PC-9 (cell line): ENCODE measurements at regions not wholly inside any gene's neighbourhood (a gene's known extent, or its start where the extent isn't known, plus 50 kb on each side); places are given as distances from the start of the nearest gene placed in this dataset.

Experiments
- BruUV-seq: library from RNA; stranded (reverse); fragments of 400-500 nt; replicated peaks from 2 replicates; lab custom pipeline; 2021; lab: Mats Ljungman, UMichigan
- CTCF ChIA-PET: fragments of 300-600 bp; sonication (Branson Sonifier 250); formaldehyde crosslinking; loops from one replicate; lab custom pipeline; 2022; ENCODE audit warnings: antibody characterized with exemption; lab: Charles Lee
- POLR2A ChIA-PET: fragments of 300-600 bp; sonication (Branson Sonifier 250); formaldehyde crosslinking; loops from one replicate; lab custom pipeline; 2022; ENCODE audit warnings: antibody characterized with exemption; ENCODE audit not compliant: unreplicated experiment; lab: Charles Lee
- DNase-seq, 2 experiments: peaks; one replicate each; pipeline versions ENCODE4 v3.0.0 to v3.0.0-alpha.2; 2015 to 2022; ENCODE audit warnings: mixed read lengths in 1 of 2
- H2AFZ ChIP-seq: fragments of 200-600 bp; sonication (generic); 2 replicates; pipeline ENCODE4 v1.8.1; 2017; ENCODE audit warnings: antibody characterized with exemption
- H3F3A ChIP-seq: fragments of 200-600 bp; sonication (generic); 2 replicates; pipeline ENCODE4 v1.8.1; 2017; ENCODE audit warnings: antibody characterized with exemption, mild to moderate bottlenecking, low read depth; ENCODE audit not compliant: insufficient read depth
- H3K27ac ChIP-seq: fragments of 200-600 bp; sonication (generic); 2 replicates; pipeline ENCODE4 v1.6.1; 2016; ENCODE audit warnings: mixed run types
- H3K27me3 ChIP-seq: fragments of 200-600 bp; sonication (generic); 2 replicates; pipeline ENCODE4 v1.6.1; 2016; ENCODE audit warnings: low read depth, mixed run types; ENCODE audit not compliant: insufficient read depth
- H3K36me3 ChIP-seq: fragments of 200-600 bp; sonication (generic); 2 replicates; pipeline ENCODE4 v1.6.1; 2016; ENCODE audit warnings: low read depth, mixed run types
- H3K4me1 ChIP-seq: fragments of 200-600 bp; sonication (generic); replicated peaks from 2 replicates; pipeline ENCODE4 v1.6.1; 2016; ENCODE audit warnings: mixed run types; ENCODE audit not compliant: insufficient read depth
- H3K4me2 ChIP-seq: fragments of 200-600 bp; sonication (generic); 2 replicates; pipeline ENCODE4 v1.6.1; 2017; ENCODE audit warnings: mixed run types
- H3K4me3 ChIP-seq: fragments of 200-600 bp; sonication (generic); 2 replicates; pipeline ENCODE4 v1.6.1; 2016; ENCODE audit warnings: mixed run types
- H3K79me2 ChIP-seq: fragments of 200-600 bp; sonication (generic); 2 replicates; pipeline ENCODE4 v1.6.1; 2017; ENCODE audit warnings: low read depth, mixed run types
- H3K9me2 ChIP-seq: fragments of 200-600 bp; sonication (generic); 2 replicates; pipeline ENCODE4 v1.8.1; 2017; ENCODE audit warnings: mild to moderate bottlenecking; ENCODE audit not compliant: insufficient read depth
- H3K9me3 ChIP-seq: fragments of 200-600 bp; sonication (generic); 2 replicates; pipeline ENCODE4 v1.8.1; 2016; ENCODE audit warnings: low read depth; ENCODE audit not compliant: insufficient read depth
- H4K20me1 ChIP-seq: fragments of 200-600 bp; sonication (generic); 2 replicates; pipeline ENCODE4 v1.8.1; 2017; ENCODE audit not compliant: insufficient read depth
- CTCF ChIP-seq: fragments of 200-600 bp; sonication (generic); conservative IDR thresholded peaks from 2 replicates; pipeline ENCODE4 v1.6.1; 2017; ENCODE audit warnings: mixed run types, antibody characterized with exemption, mild to moderate bottlenecking, moderate library complexity
- EZH2 ChIP-seq: fragments of 200-600 bp; sonication (generic); IDR thresholded peaks from 2 replicates; pipeline ENCODE4 v1.8.0; 2017; ENCODE audit warnings: antibody characterized with exemption, low read depth
- intact Hi-C: fragments of 100-400 bp; cut with micrococcal nuclease; formaldehyde crosslinking; loops from one replicate; pipeline ENCODE4 v1.10.0; 2022; ENCODE audit not compliant: unreplicated experiment

GRCh38 chr9:134534661-134535080, 106.9 kb upstream of the COL5A1 start:
- POLR2A ChIA-PET: no interaction called here
- no peaks in the 10 kb centered on the region for H3K79me2 ChIP-seq
- DNase-seq: no peak
- no peak overlapping the region for H3K27ac ChIP-seq
- no peak overlapping the region for H3K4me2 ChIP-seq
- no peak overlapping the region for H2AFZ ChIP-seq
- H3K36me3 ChIP-seq: no peaks in the 10 kb centered on the region
- CTCF ChIA-PET: no interaction called here
- H3K4me3 ChIP-seq: no peak overlapping the region
- no peaks in the 10 kb centered on the region; the same call in 1 of the 2 replicates for H3K4me1 ChIP-seq
- peaks cover 79% of the 10 kb centered on the region for H3K27me3 ChIP-seq
- H3K9me2 ChIP-seq: no peaks in the 10 kb centered on the region
- H4K20me1 ChIP-seq: no peaks in the 10 kb centered on the region
- H3F3A ChIP-seq: no peaks in the 10 kb centered on the region
- BruUV-seq: no TSS peak
- TF ChIP-seq EZH2 (no peak), CTCF (no peak)
- intact Hi-C loops: loop anchor here (10.0 kb wide), 1 partner anchor 110 kb away; the partner anchor contains the start of gene COL5A1
- H3K9me3 ChIP-seq: no peaks in the 10 kb centered on the region

- H3F3A ChIP-seq: no peaks in the 10 kb centered on the region
- no peak overlapping the region for H3K4me3 ChIP-seq
- H3K27me3 ChIP-seq: peaks cover 78% of the 10 kb centered on the region
- intact Hi-C loops: loop anchor here (10.0 kb wide), 1 partner anchor 110 kb away; the partner anchor contains the start of gene COL5A1
- ChIA-PET CTCF (no interaction called here), POLR2A (no interaction called here)
- no peak overlapping the region for H2AFZ ChIP-seq
- no peaks in the 10 kb centered on the region for H3K9me3 ChIP-seq
- no peaks in the 10 kb centered on the region for H3K79me2 ChIP-seq
- no TSS peak for BruUV-seq
- TF ChIP-seq EZH2 (no peak), CTCF (no peak)
- no peak overlapping the region for H3K4me2 ChIP-seq
- no peaks in the 10 kb centered on the region for H3K9me2 ChIP-seq
- no peaks in the 10 kb centered on the region for H3K36me3 ChIP-seq
- H3K4me1 ChIP-seq: no peaks in the 10 kb centered on the region; the same call in 1 of the 2 replicates
- no peak for DNase-seq
- no peak overlapping the region for H3K27ac ChIP-seq
- H4K20me1 ChIP-seq: no peaks in the 10 kb centered on the region
These were observed 106.4 kb upstream of the COL5A1 start for GRCh38 chr9:134535171-134535570.

- Histone ChIP-seq H3K79me2 (no peaks in the 10 kb centered on the region), H3F3A (no peaks in the 10 kb centered on the region), H3K36me3 (no peaks in the 10 kb centered on the region), H2AFZ (no peak overlapping the region), H3K4me2 (peak overlapping the region; percentile 54), H3K27ac (no peak overlapping the region), H3K9me2 (no peaks in the 10 kb centered on the region), H4K20me1 (no peaks in the 10 kb centered on the region), H3K4me1 (no peaks in the 10 kb centered on the region; the same call in 1 of the 2 replicates), H3K9me3 (no peaks in the 10 kb centered on the region), H3K4me3 (no peak overlapping the region), H3K27me3 (peaks cover 77% of the 10 kb centered on the region)
- DNase-seq: peak in 1 of 2 experiments; percentile 29
- BruUV-seq: no TSS peak
- no peak; the same call in 1 of the 2 replicates for TF ChIP-seq EZH2
- no peak for TF ChIP-seq CTCF
- intact Hi-C loops: loop anchor here (10.0 kb wide), 1 partner anchor 108 kb away; the partner anchor contains the start of gene COL5A1
- ChIA-PET CTCF (no interaction called here), POLR2A (interaction anchor here (0.6 kb wide), 2 partner anchors 129 to 267 kb away, joined by 4 to 22 read pairs; no protein-coding TSS in a partner anchor)
These were observed 105.3 kb upstream of the COL5A1 start for GRCh38 chr9:134536101-134536900.
